Non-pigmented ciliary epithelial cell (primary cell): ENCODE measurements at regions not wholly inside any gene's neighbourhood (a gene's known extent, or its start where the extent isn't known, plus 50 kb on each side); places are given as distances from the start of the nearest gene placed in this dataset.
A peak's percentile ranks its signal among the peaks of the same experiment; 100 is the strongest.
"Not testable (repeated sequence)": the region's sequence is repeated elsewhere in the genome, so short reads cannot be mapped to it uniquely, and the experiment has no call there.

ENCODE experiments used
- DNase-seq: peaks from one replicate; pipeline ENCODE4 v3.0.0-alpha.2; 2010; ENCODE audit warnings: low read depth

DNA sequence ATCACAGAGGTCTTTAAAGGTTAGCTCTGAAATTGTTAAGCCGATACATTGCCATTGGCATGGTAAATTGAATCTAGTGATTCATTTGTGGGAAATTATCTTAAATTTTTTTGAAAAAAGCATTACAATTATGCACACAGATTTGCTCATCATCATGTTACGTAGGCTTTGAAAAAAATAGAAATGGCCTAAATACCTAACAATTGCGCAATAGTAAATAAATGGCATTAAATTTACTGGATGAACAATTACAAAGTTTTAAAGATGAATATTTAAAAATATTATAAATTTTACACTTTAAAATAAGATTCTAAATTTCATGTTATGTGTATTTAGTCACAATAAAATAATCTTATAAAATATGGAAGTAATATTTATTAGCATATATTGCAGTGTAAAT, 171.3 kb downstream of the RPRM start:
- no peak for DNase-seq

DNA sequence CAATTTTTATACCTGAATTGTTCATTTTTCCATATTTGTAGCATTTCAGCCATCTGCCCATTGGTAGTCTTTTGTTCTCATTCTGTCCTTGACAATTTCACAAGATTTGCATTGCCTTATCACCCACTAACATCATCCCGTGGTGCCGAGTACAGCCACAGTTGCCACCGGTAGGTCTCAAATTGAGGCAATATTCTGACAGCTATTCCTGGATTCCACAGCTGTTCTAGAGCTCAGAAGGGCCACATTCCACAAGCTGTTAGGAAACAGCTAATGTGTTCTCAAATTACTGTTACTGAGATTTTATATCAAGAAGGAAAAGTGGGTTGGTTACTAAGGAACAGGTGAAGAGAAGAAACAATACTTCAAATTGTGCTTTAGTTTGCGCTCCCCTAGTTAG, 178.8 kb downstream of the RPRM start:
- DNase-seq: no peak

DNA sequence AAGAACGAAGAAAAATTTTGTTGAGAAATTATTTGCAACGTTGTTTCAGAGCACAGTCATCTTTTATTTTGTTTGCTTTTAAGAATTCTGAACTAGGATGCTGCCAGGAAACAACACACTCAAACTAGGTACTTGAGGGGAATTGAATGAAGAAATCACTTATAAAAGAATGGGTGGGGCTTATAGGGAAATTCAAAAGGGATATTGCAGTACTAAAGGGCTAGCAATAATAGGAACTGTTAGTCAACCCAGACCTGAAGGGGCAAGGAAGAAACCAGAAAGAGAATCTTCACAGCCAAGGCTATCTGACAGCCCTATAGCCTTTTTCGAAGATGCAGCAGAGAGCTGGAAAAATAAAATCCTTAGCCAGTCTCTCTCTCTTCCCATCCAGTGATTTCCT, 179.3 kb downstream of the RPRM start:
- DNase-seq: no peak

DNA sequence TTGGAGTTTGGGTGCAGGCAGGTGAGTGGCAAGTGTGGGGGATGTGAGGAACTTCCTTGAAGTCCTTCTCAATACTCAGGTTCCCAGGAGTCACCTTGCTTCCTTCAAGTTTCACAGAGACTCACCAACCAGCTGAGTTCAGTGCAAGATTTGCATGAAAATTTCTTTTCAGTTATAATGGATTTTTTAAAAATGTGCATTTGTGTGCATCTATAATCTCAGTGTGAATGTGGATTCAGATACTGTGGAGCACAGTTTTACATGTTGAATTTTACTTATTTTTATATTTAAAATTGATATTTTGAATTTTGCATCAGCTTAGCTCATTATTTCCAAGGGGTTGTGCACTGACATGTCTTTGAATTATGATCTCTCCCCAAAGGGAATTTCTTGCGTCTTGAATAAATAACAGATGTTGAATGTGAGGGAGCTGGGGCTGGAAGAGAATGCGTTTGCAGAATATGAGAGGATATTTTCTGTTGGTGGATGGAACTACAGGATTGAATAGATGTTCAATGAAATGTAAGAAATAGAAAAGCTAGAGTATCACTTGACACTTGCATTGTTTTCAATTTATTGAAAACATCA, 184.3 kb downstream of the RPRM start:
- DNase-seq: no peak

DNA sequence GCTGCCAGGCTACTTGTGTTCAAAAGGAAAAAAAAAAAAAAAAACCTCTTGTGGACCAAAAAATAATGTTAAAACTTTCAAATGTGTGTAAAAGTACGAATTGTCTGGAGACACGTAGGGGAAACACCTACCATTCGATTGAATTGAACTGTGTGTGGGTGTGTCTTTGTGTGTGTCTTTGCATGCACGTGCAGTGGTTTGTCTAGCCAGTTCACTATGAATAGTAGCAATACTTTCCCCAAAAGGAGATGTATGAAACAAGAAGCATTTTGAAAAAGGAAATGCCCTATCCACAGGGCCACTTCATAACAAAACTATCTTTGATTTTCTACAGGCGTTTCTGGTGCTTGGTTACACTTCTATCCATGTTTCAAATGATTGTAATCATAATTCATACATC, 186.8 kb downstream of the RPRM start:
- DNase-seq: no peak

DNA sequence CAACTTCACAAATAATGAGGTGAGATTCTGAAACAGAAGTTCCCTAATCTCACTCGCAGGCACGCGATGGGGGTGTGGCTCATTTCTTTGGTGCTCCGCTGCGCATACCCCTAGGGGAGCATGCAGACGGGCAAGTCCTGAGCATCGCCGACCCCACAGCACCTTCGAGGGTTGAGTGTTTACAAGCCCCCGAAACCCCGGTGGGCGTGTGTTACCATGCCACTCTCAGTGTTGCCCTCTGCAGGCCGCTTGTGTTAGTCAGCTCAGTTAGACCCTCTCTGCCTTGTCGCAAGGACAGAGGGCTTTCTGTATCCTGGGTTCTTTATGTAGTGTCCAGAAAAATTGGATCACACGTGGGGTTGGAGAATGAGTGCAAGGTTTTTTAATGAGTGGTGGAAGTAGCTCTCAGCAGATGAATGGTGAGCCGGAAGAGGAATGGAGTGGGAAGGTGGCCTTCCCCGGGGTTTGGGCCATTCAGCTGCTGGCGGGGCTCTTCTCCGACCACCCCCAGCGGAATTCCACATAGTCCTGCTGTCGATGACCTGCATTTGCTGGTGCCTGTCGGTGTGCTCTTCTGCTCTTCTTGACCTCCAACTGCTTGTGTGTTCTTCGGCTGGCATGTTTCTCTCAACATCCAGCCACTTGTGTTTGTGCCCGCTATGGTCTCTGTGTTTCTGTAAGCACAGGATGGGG, 191.3 kb downstream of the RPRM start:
- no peak for DNase-seq

DNA sequence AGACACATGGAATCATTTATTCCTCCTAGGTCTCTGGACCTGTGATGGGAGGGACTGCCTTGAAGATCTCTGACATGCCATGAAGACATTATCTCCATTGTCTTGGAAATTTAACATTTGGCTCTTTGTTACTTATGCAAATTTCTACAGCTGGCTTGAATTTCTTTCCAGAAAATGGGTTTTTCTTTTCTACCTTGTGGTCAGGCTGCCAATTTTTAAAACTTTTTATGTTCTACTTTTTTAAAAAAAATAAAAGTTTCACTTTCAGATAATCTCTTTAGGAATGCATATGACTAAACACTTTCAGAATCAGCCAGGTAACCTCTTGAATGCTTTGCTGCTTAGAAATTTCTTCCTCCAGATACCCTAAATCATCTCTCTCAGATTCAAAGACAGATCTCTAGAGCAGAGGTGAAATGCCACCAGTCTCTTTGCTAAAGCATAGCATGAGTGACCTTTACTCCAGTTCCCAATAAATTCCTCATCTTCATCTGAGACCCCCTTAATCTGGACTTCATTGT, 209.6 kb downstream of the RPRM start:
- DNase-seq: no peak

DNA sequence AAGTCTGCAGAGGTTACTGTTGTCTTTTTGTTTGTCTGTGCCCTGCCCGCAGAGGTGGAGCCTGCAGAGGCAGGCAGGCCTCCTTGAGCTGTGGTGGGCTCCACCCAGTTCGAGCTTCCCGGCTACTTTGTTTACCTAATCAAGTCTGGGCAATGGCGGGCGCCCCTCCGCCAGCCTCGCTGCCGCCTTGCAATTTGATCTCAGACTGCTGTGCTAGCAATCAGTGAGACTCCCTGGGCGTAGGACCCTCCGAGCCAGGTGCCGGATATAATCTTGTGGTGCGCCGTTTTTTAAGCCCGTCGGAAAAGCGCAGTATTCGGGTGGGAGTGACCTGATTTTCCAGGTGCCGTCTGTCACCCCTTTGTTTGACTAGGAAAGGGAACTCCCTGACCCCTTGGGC, 221.7 kb downstream of the RPRM start:
- DNase-seq: not testable (repeated sequence)

DNA sequence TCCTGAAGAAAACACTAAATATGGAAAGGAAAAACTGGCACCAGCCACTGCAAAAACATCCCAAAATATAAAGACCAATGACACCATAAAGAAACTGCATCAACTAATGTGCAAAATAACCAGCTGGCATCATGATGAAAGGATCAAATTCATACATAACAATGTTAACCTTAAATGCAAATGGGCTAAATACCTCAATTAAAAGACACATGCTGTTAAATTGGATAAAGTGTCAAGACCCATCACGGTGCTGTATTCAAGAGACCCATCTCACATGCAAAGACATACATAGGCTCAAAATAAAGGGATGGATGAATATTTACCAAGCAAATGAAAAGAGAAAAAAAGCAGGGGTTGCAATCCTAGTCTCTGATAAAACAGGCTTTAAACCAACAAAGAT, 231.9 kb downstream of the RPRM start:
- DNase-seq: not testable (repeated sequence)

DNA sequence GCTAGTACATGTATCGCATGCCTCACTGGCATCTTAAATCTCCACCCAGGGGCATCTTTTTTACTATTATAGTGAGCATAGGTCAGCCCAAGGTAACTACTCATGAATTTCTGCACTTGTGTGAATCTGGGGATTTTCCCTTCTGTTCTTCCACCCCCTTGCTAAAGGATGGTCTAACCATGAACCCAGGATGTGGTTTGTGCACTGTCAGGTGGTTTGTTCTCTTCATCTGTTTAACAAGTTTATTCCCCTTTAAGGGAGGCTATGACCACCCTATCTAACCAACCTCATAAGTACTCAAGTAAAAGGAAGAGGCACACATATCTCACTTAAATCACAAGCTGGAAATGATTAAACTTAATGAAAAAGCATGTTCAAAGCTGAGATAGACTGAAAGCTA, 243.0 kb downstream of the RPRM start:
- no peak for DNase-seq

DNA sequence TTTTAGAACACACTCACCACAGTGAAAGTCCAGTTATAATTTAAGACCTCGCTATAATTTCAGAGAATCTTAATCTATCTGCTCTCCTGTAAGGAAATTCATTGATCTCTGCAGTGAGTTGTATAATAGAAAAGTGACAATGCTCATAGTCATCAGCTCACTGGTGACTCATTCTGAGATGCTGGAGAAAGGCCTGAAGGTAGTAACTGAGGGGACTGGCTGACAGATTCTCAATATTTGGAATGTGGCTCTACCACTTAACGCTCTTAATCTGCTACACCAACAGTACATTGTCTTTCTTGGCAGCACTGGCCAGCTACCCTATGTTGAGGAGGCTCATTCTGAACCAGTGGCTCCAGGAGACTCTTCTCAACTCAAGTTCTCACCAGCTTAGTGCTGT, 246.1 kb downstream of the RPRM start:
- no peak for DNase-seq

DNA sequence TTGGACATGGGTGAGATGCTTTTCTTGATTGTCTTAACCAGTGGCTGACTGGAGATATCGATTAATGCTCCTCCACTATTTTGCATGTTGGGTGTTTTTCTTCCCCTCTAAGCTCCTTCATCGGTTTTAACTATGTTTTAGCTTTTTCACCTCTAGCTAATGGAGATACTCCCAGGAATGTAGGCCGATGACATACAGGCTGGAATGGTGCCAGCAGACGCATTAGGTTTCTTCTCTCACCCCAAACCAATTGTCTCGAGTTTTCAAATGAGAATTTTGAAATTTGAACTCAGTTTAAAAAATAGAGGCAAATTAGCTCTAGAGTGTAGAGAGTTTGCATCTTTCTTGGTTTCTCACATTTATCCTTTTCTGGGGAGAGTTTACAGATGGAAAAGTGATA, 247.6 kb downstream of the RPRM start:
- DNase-seq: no peak

DNA sequence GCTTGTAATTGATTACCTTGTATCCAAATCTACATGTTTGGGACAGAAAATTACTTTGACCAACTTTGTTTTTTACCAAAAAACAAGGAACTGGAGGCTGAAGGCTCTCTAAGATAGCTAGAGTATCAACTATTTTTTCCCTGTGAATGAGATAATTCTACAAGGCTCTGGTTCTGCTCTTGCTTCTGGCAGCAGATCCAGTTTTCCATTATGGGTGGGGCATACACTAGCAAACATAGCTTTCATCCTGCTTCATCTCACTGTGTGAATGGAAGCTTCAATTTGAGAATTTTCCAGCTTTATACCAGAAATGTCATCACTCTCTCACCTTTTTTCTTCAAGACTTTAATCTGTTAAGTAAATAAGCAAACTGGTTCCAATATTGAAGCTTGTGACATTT, 249.7 kb downstream of the RPRM start:
- DNase-seq: no peak

DNA sequence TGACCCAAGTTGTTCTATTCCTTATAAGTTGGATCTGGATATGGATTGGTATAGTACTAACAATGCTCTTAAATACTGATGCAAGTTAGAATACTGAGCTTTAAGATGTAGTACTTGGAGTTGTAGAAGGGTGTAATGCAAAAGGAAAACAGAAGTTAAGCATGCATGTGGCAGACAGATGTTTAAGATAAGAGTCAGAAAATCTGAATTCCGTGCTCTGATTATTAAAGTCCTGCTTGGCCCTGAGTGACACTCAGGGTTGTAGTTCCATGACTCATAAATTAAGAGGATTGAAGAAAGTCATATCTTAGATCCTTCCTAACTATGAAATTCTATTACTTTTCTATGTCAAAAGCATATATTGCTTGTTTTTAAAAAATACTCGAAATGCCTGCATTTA, 250.6 kb downstream of the RPRM start:
- no peak for DNase-seq

DNA sequence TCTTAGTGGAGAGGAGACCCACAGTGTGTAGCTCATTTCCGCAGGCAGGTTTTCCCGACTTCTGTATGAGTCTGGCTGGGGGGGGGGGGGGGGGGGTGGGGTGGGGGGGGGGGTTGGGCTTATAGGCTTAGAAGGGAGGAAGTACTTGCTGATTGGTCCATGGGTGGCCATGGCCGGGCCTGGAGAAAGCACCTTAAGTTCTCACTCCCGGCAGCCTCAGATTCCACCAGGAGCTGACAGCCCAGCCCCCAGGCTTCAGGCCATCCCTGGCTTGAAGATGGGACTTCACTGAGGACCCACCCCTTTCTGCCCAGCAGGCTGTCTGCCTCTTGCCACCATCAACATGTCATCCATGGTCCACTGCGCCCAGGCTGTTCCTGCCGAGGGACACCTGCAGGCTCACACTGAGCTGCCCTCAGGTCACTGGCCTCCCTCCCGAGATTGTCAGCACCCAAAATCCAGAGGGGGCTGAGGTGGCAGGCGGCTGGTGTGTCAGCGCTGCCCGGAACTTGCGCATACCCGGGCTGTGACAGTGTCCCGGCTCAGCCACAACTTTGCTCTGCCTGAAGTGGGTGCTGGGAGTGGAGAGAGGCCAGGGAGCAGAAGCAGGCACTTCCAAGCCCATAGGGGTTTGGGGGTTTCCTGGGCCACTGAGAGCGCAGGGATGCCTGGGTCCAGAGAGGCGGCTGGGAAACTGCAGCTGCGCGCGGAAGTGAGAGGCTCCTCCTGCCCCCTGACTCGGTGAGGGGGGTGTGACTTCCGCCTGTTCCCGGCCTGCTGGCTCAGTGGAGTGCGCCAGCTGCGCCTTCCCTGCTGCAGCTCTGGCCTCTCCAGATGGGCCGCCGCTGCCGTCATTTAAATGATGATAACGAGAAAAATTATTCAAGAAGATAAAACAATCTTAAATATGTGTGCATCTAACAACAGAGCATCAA, 256.1 kb downstream of the RPRM start:
- peak; percentile 1 for DNase-seq

DNA sequence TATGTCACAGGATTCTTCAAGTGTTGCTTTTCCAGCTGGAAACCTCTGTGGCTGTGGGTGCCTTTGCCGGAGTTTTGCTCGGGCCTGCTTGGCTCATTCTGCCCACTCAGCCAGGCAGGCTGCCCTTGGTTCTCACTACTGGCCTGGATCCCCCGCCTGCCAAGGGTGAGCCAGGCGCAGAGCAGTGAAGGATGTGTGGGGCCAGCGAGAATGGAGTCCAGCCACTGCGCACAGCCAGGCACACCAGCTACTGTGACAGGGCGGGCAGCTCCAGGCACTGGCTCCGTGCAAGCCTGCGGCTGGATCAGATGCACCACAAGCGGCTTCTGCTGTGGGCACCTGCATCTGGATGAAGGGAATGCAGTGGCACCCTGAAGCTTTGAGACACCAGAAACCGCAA, 257.1 kb downstream of the RPRM start:
- no peak for DNase-seq

DNA sequence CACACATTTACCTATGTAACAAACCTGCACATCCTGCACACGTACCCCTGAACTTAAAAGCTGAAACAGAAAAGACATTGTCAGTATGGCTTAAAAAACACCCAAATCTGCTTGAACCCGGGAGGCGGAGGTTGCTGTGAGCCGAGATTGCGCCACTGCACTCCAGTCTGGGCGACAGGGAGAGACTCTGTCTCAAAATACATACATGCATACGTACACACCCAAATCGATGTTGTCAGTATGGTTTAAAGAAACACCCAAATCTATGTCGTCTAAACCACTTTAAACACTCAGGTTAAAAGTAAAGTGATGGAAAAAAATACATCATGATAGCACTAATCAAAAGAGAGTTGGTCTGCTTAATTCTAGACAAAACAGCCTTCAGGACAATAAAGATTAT, 257.5 kb downstream of the RPRM start:
- no peak for DNase-seq

DNA sequence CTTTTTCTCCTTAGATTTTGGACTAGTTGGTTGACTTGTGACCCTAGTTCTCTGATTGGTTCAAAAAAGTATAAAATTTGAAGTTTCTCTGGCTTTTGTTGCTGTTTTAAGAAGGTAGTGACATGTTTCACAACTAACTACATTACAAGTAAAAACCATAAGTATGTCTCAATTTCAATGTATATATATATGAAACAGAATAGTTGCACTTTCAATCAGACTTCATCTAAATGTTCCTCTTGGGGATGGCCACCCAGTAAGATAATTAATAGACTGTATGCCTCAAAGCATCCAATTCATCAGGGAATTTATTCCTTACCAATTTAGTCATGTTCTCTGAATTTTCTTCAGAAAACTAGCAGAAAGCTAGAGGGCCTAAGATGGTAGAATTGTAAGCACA, 259.7 kb downstream of the RPRM start:
- no peak for DNase-seq

DNA sequence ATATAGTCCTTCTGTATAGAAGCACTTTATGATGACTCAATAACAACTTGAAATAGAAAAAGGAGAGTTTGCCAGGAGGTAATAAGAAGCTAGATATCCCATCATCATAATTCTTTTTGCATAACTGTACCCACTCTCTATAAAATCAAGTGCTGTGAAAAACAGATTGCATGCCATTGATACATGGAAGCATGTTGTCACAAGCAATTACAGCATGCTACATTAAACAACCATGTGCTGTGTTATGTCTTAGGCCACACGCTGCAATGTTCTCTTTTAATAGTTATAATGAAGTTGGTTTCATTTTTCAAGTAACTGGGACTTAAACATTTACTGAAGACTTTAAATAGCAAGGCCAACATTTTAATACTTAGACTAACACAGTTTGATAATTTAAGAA, 264.2 kb downstream of the RPRM start:
- no peak for DNase-seq

DNA sequence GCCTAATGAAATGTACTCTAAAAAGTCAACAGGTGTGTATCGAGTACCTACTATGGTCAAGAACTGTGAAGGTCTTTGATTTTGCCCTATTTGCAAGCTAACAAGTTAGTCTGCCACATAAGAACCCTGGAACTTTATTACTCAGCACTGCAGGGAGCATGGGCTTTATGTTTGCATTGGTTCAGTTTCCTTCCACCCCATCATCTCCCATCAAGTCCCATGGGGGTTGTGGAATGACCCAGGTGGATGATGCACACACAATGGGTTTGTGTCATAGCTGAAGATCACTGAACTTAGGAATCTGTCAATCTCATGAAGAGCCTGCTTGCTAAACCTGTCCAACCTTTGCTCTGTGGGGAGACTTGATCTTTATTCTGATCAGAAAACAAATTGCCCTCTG, 265.5 kb downstream of the RPRM start:
- DNase-seq: no peak

DNA sequence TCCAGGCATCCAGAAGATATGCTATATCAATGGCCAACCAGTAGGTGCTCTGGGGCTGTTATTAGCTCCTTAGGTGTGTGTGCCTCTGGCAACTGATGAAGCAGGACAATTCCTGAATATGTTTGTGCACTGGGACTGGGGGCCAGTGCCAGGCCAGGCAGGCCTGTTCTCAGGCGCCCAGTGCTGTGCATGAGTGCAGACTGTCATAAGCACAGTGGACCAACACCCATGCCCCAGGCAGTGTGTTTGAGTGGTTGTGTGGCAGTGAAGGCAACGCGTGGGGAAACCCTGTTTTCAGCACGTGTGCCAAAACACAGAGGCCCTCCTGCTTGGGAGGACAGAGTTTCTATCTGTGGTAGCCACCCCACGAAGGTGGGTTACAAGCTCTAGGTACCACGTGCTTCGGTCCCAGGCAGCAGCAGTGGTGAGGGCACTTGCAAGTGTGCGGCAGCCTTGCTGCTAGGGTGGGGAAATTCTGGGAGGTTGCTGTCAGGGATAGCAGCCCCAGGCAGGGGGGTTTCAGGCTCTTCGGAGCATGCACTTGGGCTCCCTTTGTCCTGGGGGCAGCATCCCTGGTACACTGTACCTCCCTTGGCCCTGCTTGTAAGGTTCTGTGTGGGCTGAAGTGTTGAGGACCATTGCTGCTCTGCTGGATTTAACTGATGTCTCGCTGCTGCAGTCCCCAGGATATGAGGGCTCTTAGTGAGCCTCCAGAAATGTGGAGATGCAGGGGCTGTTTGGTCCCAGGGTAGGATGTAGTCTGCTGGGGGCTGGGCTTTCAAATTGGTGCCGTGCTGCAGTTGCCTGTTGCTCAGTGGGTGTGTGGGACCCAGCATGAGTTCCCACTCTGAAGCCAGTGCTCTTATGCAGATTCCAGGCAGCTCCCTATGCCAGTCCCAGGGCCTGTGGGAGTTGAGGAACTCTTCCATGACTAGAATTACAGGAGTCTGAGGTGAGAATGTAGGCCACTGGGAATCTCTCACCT, 280.9 kb downstream of the RPRM start:
- no peak for DNase-seq
